Mucosa of gallbladder (tissue), 1 donor: ENCODE measurements at regions not wholly inside any gene's neighbourhood (a gene's known extent, or its start where the extent isn't known, plus 50 kb on each side); places are given as distances from the start of the nearest gene placed in this dataset.

ENCODE experiments used
- DNase-seq: peaks from one replicate; pipeline ENCODE4 v3.0.0-alpha.2; 2020; ENCODE audit warnings: low spot score
- donor health status: DM: no; HTN: no; CAD: no.

GRCh38 chr17:68661265-68662036 lies 60.3 kb upstream of the FAM20A start:
- DNase-seq = no peak

GRCh38 chr17:68660302-68660701 lies 59.1 kb upstream of the FAM20A start:
- DNase-seq = no peak

GRCh38 chr17:68658999-68659780 lies 58.0 kb upstream of the FAM20A start:
- no peak for DNase-seq

GRCh38 chr17:68657576-68657975 lies 56.4 kb upstream of the FAM20A start:
- DNase-seq = no peak

- no peak for DNase-seq
Observed at GRCh38 chr17:68657166-68657565, 56.0 kb upstream of the FAM20A start.

GRCh38 chr17:68656666-68657065 lies 55.5 kb upstream of the FAM20A start:
- no peak for DNase-seq
